HG02678 (cell line): ENCODE measurements at regions not wholly inside any gene's neighbourhood (a gene's known extent, or its start where the extent isn't known, plus 50 kb on each side); places are given as distances from the start of the nearest gene placed in this dataset.

Experiments used
- ATAC-seq: cut with Tn5 transposase; IDR thresholded peaks from one replicate; pipeline ENCODE4 v1.9.1; 2021; ENCODE audit warnings: mild to moderate bottlenecking, moderate library complexity; ENCODE audit not compliant: unreplicated experiment

DNA sequence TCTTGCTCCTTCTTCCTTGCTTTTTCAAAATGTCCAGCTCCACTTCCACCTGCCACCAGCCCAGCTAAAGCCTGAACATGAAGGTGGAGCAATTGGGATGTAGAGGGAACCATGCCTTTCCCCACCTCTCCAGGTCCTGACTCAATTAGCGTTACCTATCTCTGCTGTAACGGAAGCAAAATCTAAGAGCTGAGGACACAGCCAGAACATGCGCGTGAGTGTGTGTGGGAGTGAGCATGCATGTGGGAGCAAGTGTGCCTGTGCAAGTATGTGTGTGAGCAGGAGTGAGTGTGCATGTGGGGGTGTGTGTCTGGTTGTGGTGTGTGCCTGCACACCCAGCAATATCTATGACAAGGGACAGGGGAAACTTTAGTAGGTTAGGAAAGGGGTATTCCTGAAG is 364.5 kb downstream of the MID1IP1 start:
- ATAC-seq: no peak

DNA sequence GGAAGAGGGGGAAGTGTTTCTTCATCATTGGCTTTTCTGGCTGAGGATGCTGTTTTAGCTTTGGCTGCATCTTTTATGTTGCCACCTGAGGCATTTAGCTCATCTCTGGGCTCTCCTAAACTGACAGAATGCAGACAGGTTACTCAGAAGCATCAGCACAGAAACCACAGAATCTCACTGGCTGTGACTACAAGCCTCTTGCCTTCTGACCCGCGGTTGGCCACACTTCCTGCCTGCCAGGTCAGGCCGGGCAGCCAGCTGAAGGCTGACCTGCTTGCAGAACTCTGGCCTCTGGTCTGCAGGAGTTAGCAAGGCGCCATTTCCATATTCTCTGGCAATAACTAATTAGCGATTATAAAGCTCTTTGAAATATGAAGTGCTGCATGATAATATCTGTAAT is 366.5 kb downstream of the MID1IP1 start:
- peak; percentile 76 for ATAC-seq

DNA sequence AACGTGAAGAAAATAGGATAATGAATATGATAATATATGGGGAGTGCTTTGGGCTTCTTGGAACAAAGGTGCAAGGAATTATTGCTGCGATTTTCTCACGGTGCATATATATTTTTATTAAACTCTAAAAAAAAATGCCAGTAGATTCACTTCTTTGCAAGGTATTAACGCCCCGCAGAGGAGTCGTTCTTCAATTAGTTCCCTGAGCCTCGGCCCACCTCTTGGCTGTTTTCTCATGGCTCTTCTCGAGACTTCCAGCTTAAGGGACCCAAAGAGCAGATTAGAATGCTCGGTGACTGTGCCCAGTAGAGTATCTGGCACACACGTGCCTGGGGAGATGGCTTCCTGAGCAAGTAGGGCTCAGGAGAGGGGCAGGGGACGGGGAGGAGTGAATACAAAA is 367.4 kb downstream of the MID1IP1 start:
- no peak for ATAC-seq

DNA sequence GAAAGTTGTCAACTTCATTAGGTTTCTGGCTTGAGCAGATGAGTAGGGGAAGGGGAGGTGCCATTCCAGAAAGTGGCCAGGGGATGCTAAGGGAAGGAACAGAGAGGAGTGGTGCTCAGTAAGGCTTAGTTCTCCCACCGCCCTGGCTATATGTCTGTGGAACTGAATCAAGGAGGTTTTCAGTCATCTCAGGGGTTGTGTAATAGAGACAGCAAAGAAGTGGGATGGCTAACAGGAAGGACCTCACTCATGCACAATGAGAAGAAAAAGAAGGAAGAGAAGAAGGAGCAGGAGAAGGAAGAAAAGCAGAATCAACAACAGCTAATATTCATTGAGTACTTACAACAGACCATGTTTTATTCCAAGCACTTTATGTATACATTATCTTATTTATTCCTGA is 368.7 kb downstream of the MID1IP1 start:
- no peak for ATAC-seq

GRCh38 chrX:39170464-39170863 is 369.2 kb downstream of the MID1IP1 start:
- no peak for ATAC-seq

DNA sequence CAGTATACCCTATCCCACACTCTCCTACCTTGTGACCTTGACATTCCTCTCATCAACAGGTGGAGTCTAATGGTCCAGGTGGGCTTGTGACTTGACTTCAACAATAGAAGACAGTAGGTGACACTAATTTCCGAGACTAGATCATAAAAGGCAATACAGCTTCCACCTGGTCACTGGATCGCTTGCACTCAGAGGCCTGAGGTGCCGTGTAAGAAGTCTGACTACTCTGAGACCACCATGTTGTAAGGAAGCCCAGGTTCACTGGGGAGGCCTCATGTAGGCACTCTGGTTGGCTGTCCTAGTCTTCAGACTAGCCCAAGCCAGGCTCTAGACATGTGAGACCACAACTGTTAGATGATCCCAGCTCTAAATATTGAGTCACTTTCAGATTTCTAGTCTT is 370.4 kb downstream of the MID1IP1 start:
- ATAC-seq: no peak

GRCh38 chrX:39174241-39174771 is 373.0 kb downstream of the MID1IP1 start:
- no peak for ATAC-seq

GRCh38 chrX:39174772-39175417 is 373.6 kb downstream of the MID1IP1 start:
- peak; percentile 50 for ATAC-seq

DNA sequence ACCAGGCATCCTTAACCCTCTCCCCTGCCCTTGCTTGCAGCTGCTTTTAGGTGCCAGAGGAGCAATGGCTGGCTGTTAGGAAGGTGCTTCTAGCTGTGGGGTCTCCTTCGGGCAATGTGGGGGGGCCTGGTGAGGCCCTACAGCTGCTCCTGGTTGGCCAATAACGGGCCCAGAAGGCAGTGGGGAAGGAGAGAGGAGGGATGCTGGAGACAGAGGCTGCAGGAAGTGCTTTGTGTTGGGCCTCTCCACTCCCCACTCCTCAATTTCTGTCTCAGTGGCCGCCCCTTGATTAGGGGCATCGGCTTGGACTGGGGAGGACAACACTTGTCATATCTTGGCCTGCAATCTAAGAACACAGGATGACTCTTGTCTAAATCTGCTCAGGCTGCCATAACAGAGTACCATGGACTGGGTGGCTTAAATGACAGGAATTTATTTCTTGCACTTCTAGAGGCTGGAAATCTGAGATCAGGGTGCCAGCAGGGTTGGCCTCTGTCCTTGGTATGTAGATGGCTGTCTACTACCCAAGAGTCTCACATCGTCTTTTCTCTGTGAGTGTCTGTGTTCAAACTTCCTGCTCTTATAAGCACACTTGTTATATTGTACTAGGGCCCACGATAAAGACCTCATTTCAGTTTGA is 374.3 kb downstream of the MID1IP1 start:
- no peak for ATAC-seq

GRCh38 chrX:39176105-39176504 is 374.8 kb downstream of the MID1IP1 start:
- no peak for ATAC-seq

- no peak for ATAC-seq
Measured at GRCh38 chrX:39189431-39189830, 388.2 kb downstream of the MID1IP1 start.

GRCh38 chrX:39194673-39195072 is 393.4 kb downstream of the MID1IP1 start:
- no peak for ATAC-seq

GRCh38 chrX:39195156-39195555 is 393.9 kb downstream of the MID1IP1 start:
- no peak for ATAC-seq

DNA sequence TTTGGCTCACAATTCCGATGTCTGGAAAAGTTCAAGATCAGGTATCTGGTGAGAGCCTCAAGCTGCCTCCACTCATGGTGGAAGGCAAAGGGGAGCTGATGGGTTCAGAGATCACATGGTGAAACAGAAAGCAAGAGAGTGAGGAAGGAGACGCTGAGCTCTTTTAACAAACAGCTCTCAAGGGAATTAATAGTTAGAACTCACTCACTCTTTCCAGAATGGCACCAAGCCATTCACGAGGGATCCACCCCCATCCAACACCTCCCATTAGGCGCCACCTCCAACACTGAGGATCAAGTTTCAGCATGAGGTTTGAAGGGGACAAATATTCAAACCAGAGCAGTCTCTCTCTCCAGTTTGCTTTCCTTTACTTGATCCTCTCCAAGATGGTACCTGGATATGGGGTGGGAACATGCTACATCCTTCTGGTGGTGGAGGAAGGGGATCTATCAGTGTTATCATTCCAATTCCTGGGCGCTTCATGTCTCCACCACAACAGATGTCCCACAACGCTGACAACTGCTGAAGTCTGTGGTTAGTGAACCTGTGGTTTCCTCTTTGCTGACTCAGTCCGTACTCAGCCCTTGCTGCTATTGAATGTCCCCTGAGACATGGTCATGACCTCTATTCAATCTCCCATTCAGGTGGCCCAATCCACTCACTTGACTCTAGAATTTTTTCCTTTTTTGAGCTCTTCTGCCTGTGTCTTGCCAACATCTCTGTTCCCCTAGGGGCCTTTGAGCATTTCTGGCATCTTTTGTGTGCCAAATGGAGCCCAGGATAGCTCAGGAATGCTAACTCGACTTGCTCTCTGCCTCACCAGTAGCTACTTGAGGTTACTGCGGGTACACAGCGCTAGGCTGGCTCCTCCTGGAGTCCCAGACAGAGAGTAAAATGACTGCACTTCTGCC is 395.2 kb downstream of the MID1IP1 start:
- peak; percentile 96 for ATAC-seq

DNA sequence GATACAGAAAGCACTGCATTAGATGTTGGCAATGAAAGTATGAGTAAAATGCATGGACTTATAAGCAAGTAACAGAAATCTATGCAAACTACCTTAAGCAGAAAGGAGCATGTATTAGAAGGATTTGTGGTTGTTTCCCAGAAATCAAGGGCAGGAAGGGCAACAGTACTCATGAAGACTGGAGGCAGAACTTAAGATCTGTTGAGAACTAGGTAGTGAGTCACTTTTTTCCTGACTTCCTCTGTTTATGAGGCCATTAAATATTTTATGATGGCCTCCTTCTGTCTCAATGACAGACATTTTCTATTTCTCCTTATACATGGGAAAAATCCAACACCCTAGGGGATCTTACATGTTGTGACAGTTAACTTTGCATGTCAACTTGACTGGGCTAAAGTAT is 398.2 kb downstream of the MID1IP1 start:
- no peak for ATAC-seq

DNA sequence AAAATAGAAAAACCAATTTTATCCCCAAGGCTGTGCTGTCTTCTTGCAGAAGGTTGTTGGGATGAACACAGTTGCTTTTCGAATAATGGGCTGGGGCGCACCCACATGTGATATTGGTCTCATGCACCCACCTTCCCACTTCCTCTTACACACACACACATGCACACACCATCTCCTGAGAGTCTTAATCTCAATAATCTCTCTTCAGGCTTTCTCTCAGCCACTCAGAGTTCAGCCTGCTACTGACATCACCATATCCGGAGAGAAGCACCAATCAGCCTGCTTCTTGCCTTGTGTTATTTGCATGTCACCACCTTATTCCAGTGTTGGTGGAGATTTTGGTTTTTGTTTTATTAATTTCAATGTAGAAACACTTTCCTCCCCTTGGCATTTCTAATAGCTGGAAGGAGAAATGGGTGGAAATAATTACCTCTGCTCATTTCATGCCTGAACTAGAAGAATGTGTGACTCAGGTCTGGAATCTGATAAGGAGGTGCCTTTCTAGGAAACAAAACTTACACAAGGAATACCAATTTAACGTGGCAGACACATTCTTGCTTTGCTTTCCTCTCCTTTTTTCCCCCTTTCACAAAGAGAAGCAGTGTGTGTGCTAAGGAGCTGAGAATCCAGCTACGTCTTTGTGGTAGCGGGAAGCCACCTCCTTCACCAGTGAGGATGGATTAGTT is 400.2 kb downstream of the MID1IP1 start:
- no peak for ATAC-seq

- no peak for ATAC-seq
Measured at GRCh38 chrX:39202641-39203040, 401.4 kb downstream of the MID1IP1 start.

DNA sequence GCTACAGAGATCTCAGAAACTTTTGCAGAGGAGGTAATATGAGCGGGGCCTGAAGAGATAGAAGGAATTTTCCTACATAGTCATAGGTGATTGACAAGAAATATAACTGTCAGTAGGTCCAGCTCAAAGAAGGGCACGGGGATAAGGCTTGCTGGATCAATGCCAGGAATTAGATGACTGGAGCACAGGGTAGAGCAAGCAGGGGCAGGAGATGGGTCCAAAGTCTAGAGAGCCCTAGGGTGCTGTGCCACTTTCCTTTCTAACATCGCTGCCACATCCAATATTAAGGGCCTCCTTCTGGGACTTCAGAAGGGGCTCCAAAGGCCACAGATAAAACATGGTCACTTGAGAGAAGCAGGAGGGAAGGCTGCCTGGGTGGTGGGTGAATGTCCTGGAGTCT is 402.2 kb downstream of the MID1IP1 start:
- ATAC-seq: no peak

DNA sequence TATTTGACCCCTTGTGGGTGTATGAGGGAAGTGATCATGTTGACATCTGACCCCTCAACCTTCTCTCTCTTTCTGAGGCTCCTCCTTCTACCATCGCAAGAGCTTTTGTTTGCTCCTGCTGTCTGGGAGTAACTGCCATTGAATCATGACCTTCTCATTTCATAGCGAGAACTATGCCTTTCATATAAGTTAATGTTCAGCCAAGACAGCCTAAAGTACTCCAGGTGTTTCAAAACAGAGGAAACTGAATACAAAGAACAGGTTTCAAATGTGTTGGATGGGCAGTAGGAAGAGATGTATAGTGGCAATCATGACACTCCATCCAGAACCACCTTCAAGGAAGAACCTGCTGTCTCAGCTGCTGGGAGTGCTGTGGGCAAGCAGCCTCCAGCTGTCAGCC is 403.1 kb downstream of the MID1IP1 start:
- no peak for ATAC-seq

GRCh38 chrX:39204945-39205344 is 403.7 kb downstream of the MID1IP1 start:
- ATAC-seq: no peak

- ATAC-seq: no peak
Measured at GRCh38 chrX:39205467-39205866, 404.2 kb downstream of the MID1IP1 start.
